Activated CD8-positive, alpha-beta memory T cell treated with anti-CD3 and anti-CD28 coated beads, Interleukin-2, amount 50 U/mL, for 1 hour (primary cell): ENCODE measurements at regions not wholly inside any gene's neighbourhood (a gene's known extent, or its start where the extent isn't known, plus 50 kb on each side); places are given as distances from the start of the nearest gene placed in this dataset.
A peak's percentile ranks its signal among the peaks of the same experiment; 100 is the strongest.
"Not testable (repeated sequence)": the region's sequence is repeated elsewhere in the genome, so short reads cannot be mapped to it uniquely, and the experiment has no call there.

Experiments
- DNase-seq: peaks from one replicate; pipeline ENCODE4 v3.0.0-alpha.2; 2020; ENCODE audit errors: extremely low read depth

DNA sequence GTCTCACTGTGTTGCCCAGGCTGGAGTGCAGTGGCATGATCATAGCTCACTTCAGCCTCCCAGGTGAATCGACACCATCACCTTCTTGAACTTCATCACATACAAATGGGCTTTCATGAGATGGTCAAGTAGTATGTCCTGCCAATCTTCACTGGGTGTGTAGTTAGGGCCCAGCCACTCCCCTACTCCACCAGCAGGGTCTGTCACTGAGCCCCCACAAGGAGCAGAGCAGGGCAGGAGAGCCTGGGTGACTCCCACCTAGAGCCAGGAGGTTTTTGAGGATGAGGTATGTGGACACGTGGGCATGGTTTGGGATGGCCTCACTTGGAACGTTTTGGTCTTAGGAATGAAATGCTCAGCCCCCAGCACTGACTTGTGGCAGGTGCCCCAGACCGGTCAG lies 4037.7 kb upstream of the TPTE start:
- not testable (repeated sequence) for DNase-seq

DNA sequence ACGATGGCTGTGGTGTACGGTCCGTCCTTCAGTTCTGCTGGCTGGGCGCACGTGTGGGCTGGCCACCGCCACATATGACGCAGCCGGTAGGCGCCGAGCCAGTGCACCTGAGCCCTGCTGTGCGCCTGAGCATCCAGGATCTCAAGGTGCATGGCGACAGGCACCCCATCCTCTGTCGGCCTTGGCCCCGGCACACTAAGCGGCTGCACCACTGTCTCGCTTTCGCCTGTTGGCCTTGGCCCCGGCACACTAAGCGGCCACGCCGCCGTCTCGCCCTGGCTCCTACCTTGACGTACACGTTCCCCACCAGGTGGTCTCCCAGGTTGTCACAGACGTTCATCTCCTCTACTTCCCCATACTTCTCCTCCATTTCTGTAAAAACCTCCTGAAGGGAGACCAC lies 4034.6 kb upstream of the TPTE start:
- not testable (repeated sequence) for DNase-seq

DNA sequence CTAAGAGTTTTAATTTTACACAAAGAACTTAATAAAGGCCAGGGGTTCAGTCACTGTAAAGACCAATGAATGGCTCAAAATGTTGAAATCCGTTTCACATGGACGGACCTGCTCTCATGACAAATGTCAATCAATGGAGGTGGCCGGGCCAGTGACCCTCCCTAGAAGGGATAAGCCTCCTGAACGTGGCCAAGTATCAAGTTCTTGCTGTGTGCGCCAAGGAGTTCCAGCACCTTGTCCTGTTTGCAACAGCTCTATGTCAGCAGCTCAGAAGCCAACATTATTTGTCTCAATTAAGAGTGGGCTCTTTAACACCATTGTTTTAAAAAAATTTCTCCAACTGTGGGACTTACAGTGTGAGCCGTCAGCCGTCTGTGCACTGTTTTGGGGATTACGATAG lies 4028.7 kb upstream of the TPTE start:
- not testable (repeated sequence) for DNase-seq

DNA sequence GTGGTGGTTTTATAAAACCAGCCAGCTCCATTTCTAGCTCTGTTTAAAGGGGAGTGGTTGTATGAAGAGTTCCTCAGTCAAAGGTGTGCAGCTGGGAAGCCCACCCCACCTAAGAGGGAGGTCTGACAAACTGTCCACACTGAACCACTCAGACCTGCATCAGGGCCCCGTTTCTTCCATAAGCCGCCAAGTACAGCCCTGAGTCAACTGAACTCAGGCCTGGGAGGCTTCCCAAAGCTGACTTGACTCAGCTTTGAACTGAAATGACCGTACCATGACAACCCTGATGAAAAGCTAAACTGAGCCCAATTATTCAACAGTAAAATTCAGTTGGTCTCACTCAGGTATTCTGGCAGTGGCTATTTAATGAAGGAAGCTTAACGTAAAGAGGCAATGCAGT lies 4027.4 kb upstream of the TPTE start:
- DNase-seq, result not testable (repeated sequence)

DNA sequence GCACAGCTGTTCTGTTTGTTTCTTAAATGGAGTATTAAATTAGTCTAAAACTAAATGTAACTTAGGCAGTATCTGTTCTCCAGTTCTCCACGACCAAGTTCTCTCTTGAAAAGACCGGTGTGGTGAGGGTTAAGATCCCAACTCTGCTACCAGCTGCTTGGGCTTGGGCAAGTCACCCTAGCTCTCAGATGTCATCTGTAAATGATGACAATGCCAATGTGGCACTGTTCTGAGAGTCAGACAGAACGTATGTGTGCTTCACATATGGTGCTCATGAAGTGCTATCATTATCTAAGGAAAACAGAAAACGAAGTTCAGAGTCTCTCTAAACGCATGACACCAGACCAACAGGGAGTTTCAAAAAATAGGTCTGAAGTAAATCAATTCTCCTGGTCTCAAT lies 4025.0 kb upstream of the TPTE start:
- DNase-seq, result not testable (repeated sequence)

DNA sequence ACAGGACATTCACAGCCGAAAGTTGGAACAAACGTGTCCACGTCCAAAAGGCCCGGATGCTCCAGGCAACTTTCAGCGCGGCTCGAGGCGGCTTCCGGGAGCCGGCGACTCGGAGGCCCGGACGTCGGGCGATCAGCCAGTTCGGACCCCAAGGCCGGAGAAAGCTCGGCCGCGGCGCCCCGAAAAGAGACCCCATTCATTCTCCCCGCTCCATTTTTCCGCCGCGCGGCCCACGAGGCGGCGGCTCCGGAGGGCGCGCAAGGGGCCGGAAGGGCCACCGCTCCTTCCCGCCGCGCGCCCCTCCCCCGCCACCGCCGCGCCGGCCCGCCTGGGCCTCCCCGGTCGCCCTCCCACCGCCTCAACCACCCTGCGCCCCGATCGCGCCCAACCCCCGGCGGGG lies 4022.7 kb upstream of the TPTE start:
- DNase-seq, result not testable (repeated sequence)

DNA sequence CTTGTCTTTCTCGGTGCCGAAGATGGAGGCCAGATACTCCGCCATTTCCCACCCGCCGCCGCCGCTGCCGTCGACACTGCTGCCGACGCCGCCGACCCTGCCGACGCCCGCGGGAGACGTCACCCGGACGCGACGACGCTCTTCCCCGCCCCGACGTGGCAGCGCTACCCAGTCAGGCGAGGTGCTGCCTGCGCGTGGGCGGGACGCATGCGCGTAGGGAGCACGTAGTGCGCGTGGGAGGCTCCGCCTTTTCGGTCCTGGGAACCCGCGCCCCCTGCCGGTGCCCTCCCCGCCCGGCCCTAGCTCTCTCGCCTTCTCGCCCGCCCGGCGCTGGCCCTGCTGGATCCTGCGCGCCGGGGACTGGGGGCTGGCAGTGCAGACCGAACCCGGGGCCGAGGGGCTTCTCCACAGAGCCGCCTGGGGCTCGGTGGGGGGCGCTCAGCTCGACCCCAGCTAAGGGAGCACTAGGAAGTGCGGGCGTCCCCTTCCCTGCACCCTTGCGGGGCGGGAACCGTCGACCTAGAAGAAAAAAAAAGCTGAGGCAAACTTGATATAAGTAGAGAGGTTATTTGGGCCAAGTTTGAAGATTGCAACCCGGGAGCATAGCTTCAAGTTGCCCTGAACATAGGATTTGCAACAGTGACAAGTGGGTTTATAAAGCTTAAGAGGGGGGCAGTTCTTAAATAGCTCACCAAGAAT lies 4022.1 kb upstream of the TPTE start:
- peak; percentile 24 for DNase-seq

DNA sequence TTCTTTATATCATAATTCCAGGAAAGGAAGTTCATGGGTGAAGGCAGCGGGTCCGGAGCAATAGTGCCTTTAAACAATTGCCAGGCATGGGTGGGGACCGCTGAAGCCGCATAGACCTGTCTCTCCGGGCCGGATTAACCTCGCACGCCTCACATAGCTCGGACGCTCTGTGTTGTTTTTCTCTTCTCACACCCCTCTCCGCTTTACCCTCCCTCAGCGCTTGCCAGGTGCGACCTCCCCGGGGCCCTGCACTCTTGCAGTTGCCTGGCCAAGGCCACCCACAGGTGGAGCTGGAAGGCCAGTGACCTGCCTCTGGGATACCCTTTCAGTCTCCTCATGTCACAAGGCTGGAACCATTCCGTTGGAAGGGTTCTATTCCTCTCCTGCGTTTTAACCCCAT lies 4021.5 kb upstream of the TPTE start:
- DNase-seq, result not testable (repeated sequence)

DNA sequence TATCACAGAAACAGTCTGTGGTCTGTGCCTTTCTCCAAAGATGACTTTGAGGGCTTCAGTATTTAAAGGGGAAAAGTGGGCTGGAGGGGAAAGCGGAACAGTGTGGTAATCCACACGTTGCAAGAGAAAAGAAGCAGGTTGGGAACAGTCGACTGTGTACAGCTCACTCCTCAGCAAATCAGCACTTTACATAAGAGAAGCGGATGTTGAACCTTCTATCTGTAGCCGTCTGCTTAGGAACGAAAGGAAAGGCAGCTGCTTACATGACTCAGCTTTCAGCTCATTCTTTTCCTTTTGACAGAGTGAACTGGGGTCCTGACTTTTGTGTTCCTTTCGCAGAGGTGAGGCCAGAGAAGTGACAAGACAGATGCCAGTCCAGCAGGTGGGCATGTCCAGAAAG lies 4020.7 kb upstream of the TPTE start:
- not testable (repeated sequence) for DNase-seq

DNA sequence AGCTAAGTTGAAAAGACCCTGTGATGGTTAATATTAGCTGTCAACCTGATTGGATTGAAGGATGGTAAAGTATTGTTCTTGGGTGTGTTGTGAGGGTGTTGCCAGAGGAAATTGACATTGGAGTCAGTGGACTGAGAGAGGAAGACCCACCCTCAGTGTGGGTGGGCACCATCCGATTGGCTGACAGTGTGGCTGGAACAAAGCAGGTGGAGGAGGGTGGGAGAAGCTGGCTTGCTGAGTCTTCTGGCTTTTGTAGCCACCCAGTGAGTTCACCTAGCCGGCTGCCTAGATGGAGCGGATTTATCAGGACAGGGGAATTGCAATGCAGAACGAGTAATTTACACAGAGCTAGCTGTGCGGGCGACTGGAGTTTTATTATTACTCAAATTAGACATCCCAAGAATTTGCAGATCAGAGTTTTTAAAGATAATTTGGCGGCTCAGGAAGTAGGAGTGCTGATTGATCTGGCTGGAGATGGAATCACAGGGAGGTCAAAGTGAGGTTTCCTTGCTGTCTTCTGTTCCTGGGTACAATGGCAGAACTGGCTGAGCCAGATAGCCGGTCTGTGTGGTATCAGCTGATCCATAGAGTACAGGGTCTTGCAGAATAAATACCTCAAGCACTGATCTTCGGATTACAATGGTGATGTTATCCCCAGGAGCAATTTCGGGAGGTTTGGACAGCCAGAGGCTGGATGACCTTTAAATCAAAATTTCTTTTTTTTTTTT lies 4015.1 kb upstream of the TPTE start:
- not testable (repeated sequence) for DNase-seq

DNA sequence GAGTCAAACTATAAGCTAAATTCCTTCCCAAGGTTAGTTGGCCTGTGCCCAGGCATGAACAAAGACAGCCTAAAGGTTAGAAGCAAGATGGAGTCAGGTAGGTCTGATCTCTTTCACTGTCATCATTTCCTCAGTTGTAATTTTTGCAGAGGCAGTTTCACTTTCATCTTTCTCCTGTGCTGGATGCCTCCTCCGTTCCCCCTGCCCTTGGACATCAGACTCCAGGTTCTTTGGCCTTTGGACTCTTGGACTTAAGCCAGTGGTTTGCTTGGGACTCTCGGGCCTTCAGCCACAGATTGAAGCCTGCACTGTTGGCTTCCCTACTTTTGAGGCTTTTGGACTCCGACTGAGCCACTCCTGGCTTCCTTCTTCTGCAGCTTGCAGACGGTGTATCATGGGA lies 4013.8 kb upstream of the TPTE start:
- not testable (repeated sequence) for DNase-seq

DNA sequence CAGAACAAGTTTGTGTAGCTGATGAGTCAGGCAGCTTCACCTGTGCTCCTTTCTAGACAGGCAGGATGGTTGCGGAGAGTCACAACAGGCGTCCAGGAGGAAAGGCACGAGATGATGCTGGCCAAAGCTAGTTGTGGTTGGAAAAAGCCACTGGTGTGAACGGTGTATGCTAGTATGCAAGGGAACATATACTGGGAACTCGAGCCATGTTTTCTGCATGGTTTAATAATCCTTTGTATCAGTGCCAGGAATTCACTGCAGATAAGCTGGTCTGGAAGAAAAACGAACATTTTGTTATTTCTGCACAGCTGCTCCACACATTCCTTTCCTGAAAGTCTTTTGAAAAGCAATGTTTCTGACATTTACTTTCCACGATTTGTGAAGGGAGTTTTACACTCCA lies 3999.6 kb upstream of the TPTE start:
- DNase-seq, result not testable (repeated sequence)

DNA sequence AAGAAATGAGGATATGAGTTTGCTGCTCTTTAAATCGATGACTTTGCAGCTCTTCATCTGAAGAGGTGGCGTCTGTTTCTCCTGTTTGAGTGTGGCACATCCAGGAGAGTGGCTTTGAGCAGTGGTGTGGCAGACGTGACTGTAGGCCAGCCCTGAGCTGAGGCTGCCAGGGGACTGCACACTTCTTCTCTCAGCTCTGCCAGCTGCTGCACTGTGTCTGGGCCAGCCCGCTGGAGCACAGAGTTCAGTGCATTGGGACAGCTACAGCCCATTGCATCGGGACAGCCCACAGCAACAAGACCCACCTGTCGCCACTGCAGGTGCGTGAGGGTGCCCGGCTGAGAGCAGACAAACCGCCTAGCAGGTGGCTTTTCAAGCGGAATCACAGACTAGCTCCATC lies 3995.2 kb upstream of the TPTE start:
- not testable (repeated sequence) for DNase-seq

DNA sequence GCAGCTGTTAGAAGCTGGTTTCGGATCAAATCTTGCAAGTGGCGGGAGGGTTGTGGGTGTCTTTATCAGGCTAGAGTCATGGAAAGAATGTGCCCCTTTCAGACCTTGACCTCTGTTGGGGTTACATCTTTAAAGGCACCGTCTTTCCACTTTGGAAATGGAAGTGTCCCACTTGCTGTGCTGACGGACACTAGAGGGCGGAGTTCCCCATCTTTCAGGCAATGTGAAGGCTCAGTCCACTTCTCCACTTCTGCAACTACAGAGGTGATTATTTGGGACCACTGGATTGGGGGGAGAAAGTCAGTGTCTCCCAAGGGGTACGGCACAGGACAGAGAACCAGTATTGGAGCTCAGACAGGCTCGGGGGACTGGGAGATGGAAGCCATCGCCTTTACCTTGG lies 3990.7 kb upstream of the TPTE start:
- not testable (repeated sequence) for DNase-seq

DNA sequence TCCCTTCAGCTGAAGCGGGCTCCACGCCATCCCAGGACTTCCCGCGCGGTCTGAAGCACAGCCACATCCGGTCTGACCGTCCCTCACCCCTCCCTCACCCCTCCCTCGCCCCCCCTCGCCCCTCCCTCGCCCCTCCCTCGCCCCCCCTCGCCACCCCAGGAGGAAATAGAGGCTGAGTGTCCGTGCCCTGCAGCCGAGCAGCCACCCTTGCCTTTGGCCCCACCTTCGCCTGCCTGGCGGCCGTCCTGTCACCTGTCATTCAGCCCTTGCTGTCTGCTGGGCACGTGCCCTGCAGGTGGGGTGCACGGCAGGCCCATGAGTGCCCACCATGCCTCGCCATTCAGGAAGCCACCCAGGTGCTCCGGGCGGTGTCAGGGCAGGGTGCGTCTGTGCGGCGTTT lies 3988.1 kb upstream of the TPTE start:
- DNase-seq, result not testable (repeated sequence)

DNA sequence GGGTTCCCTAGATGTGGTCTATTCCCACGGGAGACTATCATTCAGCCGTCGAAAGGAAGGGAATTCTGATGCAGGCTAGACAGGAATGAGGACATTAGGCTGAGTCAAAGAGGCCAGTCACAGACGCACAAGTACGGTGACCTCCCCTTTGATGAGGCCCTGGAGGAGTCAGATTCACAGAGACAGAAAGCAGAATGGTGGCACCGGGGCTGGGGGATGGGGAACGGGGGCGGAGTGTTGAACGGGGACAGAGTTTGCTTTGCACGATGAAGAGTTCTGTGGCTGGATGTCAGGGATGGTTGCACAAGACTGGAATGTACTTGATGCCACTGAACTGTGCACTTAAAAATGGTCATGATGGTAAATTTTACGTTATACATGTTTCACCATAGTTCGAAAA lies 3983.1 kb upstream of the TPTE start:
- DNase-seq, result not testable (repeated sequence)

DNA sequence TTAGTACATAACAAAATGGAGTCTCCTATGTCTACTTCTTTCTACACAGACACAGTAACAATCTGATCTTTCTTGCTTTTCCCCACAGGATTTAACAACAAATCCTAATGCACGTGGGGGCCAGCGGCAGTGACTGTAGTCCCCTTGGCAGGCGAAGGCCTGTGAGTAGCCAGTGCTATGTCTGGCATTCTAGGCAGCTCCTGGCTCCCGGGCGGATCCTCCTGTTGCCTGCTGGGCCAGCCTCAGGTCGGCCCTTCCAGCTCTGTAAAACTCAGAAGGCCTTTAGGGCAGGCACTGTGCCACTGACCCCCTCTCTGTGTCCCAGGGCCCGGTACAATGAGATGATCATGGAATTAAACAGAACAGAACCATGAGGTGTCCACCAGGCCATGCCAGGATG lies 3981.7 kb upstream of the TPTE start:
- not testable (repeated sequence) for DNase-seq

DNA sequence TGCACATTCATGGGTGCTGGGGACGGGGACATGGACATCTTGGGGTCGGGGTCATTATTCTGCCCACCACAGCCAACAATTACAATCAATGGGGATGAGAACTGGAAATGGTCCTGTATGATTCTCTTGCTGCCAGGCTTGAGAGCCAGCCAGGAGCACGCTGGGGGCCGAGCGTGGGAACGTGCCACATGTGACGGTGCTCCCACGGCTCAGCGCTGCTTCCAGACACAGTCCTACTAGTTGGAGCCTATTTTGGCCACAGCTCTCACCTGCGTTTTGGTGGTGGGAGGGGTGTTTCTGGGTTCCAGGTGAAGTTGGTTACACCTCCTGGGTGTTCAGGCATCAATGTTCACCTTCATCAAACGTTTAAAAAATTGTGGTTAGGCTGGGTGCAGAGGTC lies 3980.3 kb upstream of the TPTE start:
- not testable (repeated sequence) for DNase-seq

DNA sequence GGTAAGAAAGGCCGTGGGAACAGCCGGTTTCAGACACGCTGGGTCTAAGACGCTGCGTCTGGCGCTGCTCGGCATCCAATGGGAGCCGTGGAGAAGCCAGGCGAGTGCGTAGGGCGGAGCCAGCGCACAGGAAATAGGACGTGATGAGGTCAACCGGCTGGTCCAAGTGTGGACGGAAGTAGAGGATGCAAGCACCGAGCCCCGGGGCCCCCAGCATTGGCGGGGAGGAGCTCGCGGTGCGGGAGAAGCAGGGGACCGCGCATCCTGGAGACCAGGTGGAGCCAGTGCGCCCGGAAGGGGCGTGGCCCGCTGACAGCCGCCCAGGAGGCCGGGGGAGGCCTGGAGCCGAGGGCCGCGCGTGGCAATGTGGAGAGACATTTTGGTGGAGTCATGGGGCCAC lies 3976.1 kb upstream of the TPTE start:
- not testable (repeated sequence) for DNase-seq

DNA sequence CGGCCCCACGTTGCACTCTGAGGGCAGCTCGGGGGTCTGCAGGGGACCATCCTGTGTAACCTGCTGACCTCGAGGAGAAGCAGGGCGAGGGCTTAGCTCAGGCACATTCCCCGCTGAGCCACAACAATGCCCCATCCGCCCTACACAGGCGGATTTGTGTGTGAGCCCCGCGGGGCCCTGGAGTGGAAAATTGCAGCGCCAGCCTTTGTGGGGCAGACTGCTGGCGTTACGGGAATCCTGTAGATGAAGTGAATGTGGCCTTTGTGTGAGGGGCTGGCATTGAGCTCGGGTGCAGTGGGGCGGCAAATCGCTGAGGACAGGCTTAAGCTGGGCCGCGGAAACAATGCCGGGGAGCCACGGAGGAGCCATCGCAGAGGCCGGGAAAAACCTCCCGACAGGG lies 3970.3 kb upstream of the TPTE start:
- not testable (repeated sequence) for DNase-seq

DNA sequence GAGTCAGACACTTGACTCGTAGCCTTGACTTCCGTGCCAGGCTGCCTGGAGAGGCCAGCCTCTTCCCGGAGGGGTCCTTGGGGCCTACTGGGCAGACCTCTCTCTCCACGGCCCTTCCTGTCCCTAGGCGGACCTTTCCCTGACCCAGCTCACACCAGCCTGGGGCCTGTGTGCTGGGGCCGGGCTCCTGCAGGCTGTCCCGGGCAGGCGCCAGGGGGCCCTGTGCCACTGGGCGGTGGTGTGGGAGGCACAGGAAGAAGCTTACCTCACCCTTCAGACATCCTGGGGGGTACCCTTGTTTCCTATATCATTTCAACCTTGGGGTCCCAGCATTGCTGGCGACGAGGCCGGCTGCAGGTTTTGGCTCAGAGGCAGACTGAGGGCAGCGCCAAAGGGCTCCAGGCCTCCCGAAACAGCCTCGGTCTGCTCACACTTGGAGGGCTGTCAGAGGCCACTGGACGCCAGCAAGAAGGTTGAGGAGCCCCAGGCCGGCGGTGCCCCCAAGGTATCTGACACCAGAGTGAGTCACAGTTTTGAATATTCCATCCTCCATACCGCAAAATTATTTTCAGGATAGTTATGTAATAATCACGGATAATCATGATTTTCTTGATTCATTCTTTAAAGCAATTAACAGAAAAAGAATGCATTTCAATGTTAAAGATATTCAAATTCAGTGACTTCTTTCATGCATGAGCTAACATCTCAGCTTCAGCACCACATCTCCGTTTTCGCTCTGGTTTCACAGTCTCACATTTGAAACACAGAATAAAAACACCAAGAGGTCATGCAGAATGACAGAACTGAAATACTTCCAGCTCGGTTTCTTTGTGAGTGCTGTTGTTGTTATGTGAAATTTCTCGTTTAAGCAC lies 3967.6 kb upstream of the TPTE start:
- not testable (repeated sequence) for DNase-seq

DNA sequence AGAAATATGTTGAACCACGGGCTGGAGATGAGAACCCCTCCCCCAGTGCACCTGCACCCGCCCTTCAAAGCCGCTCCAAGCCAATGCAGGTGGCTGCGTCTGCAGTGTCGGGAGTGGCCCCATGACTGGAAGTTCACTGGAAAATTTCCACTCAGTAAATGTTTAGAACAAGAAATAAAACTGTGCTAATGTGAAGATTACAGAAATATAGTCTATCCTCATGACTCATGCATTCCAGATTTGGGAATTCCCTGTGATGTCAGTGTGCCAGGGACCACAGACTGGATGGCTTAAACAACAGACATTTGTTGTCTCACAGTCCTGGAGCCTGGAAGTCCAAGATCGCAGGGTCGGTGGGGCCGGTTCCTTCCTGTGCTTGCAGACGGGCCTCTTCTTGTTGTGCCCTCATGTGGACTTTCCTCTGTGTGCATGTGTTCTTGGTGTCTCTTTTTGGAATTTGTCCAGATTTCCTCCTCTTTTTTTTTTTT lies 3967.0 kb upstream of the TPTE start:
- not testable (repeated sequence) for DNase-seq
